ENCODE measurements at regions not wholly inside any gene's neighbourhood (a gene's known extent, or its start where the extent isn't known, plus 50 kb on each side); places are given as distances from the start of the nearest gene placed in this dataset.

DNA sequence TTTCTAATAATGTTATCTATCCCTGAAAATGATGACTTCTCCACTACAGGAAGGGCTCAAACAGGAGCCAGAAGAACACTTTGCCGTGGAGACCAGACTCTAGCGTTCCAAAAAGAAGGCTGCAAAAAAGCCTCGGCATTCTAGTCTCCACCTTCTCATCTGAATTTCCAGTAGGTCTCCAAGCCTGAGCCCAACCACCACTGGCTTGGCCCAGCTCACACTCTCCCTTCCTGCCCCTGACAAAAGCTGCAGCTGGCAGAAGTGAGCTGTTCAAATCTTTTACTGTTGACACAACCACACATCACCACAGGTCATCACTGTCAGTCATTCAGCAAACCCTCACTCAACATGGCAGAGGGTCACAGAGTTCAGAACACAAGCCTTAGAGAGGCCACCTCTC is 69.3 kb downstream of the CAMK2N1 start:
- no peak for DNase-seq (ENCODE audit: low spot score)
- WGBS, result 93% methylated on average over 3 of the region's 3 CpGs
- Histone ChIP-seq H3K4me3 (ENCODE audit: low read depth in 1 of 3, low read length in 3 of 3) (no peak overlapping the region), H3K27me3 (ENCODE audit: control insufficient read depth in 4 of 4, insufficient read depth in 4 of 4, low read length in 3 of 4) (peaks cover 0 to 7% (median 1%) of the 10 kb centered on the region in 4 donors), H3K4me1 (ENCODE audit: control insufficient read depth in 4 of 4, insufficient read depth in 4 of 4, low read length in 3 of 4) (no peaks in the 10 kb centered on the region), H3K9ac (ENCODE audit: low read depth in 1 of 2, low read length in 2 of 2) (no peak overlapping the region), H3K27ac (ENCODE audit: low read depth in 1 of 2, low read length in 2 of 2) (no peak overlapping the region), H3K9me3 (ENCODE audit: control insufficient read depth in 4 of 4, low read length in 3 of 4) (no peaks in the 10 kb centered on the region), H3K36me3 (ENCODE audit: control insufficient read depth in 4 of 4, insufficient read depth in 3 of 4, low read depth in 1 of 4, low read length in 3 of 4) (no peaks in the 10 kb centered on the region)
- TF ChIP-seq RAD21 (IDR thresholded peaks at IDR 0.05) (no peak), HNF4G (IDR thresholded peaks at IDR 0.05) (no peak), EGR1 (IDR thresholded peaks at IDR 0.05; ENCODE audit: low read depth in 2 of 2) (no peak)

DNA sequence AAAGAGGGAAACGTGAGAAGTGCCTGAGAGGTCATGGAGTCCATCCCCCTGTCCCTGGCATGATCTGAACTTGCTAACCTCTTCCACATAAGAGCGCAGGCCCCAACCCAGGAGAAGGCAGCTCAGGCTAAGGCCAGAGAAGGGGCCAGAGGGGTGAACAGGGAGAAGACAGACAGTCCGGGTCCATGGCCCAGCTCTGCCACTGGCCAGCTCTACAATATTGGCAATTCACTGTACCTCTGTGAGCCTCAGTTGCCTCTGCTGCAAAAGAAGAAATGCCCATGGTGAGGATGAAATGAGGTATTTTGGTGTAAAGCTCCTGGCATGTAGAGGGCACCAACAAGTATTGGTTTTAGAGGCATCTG is 72.3 kb downstream of the CAMK2N1 start:
- Histone ChIP-seq H3K4me3 (ENCODE audit: low read depth in 1 of 3, low read length in 3 of 3) (no peak overlapping the region), H3K9ac (ENCODE audit: low read depth in 1 of 2, low read length in 2 of 2) (no peak overlapping the region), H3K4me1 (ENCODE audit: control insufficient read depth in 4 of 4, insufficient read depth in 4 of 4, low read length in 3 of 4) (no peaks in the 10 kb centered on the region), H3K36me3 (ENCODE audit: control insufficient read depth in 4 of 4, insufficient read depth in 3 of 4, low read depth in 1 of 4, low read length in 3 of 4) (no peaks in the 10 kb centered on the region), H3K27ac (ENCODE audit: low read depth in 1 of 2, low read length in 2 of 2) (no peak overlapping the region), H3K27me3 (ENCODE audit: control insufficient read depth in 4 of 4, insufficient read depth in 4 of 4, low read length in 3 of 4) (no peaks in the 10 kb centered on the region), H3K9me3 (ENCODE audit: control insufficient read depth in 4 of 4, low read length in 3 of 4) (no peaks in the 10 kb centered on the region)
- WGBS, result 91% methylated on average over 3 of the region's 3 CpGs
- TF ChIP-seq SP1 (IDR thresholded peaks at IDR 0.05) (no peak), RXRA (IDR thresholded peaks at IDR 0.05) (no peak), TAF1 (conservative IDR thresholded peaks at IDR 0.05) (no peak), HNF4A (conservative IDR thresholded peaks at IDR 0.05) (no peak)
- TF ChIP-seq, protein P1, sequence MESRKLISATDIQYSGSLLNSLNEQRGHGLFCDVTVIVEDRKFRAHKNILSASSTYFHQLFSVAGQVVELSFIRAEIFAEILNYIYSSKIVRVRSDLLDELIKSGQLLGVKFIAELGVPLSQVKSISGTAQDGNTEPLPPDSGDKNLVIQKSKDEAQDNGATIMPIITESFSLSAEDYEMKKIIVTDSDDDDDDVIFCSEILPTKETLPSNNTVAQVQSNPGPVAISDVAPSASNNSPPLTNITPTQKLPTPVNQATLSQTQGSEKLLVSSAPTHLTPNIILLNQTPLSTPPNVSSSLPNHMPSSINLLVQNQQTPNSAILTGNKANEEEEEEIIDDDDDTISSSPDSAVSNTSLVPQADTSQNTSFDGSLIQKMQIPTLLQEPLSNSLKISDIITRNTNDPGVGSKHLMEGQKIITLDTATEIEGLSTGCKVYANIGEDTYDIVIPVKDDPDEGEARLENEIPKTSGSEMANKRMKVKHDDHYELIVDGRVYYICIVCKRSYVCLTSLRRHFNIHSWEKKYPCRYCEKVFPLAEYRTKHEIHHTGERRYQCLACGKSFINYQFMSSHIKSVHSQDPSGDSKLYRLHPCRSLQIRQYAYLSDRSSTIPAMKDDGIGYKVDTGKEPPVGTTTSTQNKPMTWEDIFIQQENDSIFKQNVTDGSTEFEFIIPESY (IDR thresholded peaks at IDR 0.05), result no peak
- TF ChIP-seq, protein P2, sequence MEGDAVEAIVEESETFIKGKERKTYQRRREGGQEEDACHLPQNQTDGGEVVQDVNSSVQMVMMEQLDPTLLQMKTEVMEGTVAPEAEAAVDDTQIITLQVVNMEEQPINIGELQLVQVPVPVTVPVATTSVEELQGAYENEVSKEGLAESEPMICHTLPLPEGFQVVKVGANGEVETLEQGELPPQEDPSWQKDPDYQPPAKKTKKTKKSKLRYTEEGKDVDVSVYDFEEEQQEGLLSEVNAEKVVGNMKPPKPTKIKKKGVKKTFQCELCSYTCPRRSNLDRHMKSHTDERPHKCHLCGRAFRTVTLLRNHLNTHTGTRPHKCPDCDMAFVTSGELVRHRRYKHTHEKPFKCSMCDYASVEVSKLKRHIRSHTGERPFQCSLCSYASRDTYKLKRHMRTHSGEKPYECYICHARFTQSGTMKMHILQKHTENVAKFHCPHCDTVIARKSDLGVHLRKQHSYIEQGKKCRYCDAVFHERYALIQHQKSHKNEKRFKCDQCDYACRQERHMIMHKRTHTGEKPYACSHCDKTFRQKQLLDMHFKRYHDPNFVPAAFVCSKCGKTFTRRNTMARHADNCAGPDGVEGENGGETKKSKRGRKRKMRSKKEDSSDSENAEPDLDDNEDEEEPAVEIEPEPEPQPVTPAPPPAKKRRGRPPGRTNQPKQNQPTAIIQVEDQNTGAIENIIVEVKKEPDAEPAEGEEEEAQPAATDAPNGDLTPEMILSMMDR (IDR thresholded peaks at IDR 0.05; ENCODE audit: low read depth, low read length, missing input control), result no peak
- TF ChIP-seq, protein P3, sequence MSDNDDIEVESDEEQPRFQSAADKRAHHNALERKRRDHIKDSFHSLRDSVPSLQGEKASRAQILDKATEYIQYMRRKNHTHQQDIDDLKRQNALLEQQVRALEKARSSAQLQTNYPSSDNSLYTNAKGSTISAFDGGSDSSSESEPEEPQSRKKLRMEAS (IDR thresholded peaks at IDR 0.05), result no peak
- no peak for DNase-seq (ENCODE audit: low spot score)

DNA sequence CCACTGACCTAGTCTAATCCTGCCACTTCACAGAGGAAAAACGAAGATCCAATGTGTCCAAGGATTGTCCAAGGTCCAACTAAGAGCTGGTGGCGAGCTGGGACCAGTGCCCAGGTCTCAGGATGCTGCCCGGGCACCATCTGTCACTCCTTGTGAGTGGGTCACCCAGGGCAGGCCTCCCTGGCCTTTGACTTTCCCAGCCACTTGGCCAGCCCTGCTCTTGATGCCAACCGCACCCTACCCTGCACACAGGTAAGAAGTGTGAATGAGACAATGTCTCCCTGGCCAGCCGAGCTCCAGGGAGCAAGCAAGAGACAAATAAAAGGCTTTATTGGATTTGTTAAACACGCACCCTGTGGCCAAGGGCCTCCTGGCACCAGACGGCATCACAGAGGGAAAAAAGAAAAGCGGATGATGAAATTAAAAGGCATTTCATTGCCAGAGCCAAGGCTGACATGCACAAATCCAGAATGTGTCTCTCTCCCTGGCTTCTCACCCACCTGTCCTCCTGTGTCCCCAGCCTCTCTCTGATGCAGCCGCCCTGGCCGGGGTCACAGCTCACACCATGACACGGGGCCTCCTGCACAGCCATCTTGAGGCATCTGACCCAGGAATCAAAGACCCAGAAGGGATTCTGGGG is 72.8 kb downstream of the CAMK2N1 start:
- TF ChIP-seq RXRA (IDR thresholded peaks at IDR 0.05), result no peak
- TF ChIP-seq TAF1 (conservative IDR thresholded peaks at IDR 0.05), result no peak

More for the DNA sequence above, 72.8 kb downstream of the CAMK2N1 start:
- H3K4me1 ChIP-seq (ENCODE audit: control insufficient read depth in 4 of 4, insufficient read depth in 4 of 4, low read length in 3 of 4), result no peaks in the 10 kb centered on the region
- no peaks in the 10 kb centered on the region for H3K27me3 ChIP-seq (ENCODE audit: control insufficient read depth in 4 of 4, insufficient read depth in 4 of 4, low read length in 3 of 4)
- H3K9ac ChIP-seq (ENCODE audit: low read depth in 1 of 2, low read length in 2 of 2), result no peak overlapping the region
- no peak for DNase-seq (ENCODE audit: low spot score)
- H3K36me3 ChIP-seq (ENCODE audit: control insufficient read depth in 4 of 4, insufficient read depth in 3 of 4, low read depth in 1 of 4, low read length in 3 of 4), result no peaks in the 10 kb centered on the region
- no peak overlapping the region for H3K4me3 ChIP-seq (ENCODE audit: low read depth in 1 of 3, low read length in 3 of 3)
- H3K9me3 ChIP-seq (ENCODE audit: control insufficient read depth in 4 of 4, low read length in 3 of 4), result no peaks in the 10 kb centered on the region
- 80% methylated on average over 11 of the region's 11 CpGs for WGBS
- no peak overlapping the region for H3K27ac ChIP-seq (ENCODE audit: low read depth in 1 of 2, low read length in 2 of 2)

Measured in liver (tissue), 8 donors.